WTC11 (cell line): ENCODE measurements at regions not wholly inside any gene's neighbourhood (a gene's known extent, or its start where the extent isn't known, plus 50 kb on each side); places are given as distances from the start of the nearest gene placed in this dataset.

Experiments used
- ATAC-seq: fragments of 200-7000 bp; cut with Tn5 transposase; 2 replicates; pipeline ENCODE4 v1.10.0; 2021; ENCODE audit warnings: mild to moderate bottlenecking, moderate library complexity
- CTCF ChIA-PET: fragments of 300-600 bp; sonication (Branson Sonifier 250); formaldehyde crosslinking; loops from one replicate; lab custom pipeline; 2021; ENCODE audit warnings: antibody characterized with exemption; lab: Charles Lee
- POLR2A ChIA-PET: fragments of 350-600 bp; sonication (Branson Sonifier 250); formaldehyde crosslinking; loops from one replicate; lab custom pipeline; 2021; ENCODE audit warnings: antibody characterized with exemption; lab: Charles Lee
- DNase-seq: peaks from one replicate; pipeline ENCODE4 v3.0.0; 2021; ENCODE audit warnings: low spot score
- H3K27ac Mint-ChIP-seq: 2 replicates; pipeline ENCODE4 v1.8.0; 2021; ENCODE audit warnings: mixed read lengths
- H3K27me3 Mint-ChIP-seq: 2 replicates; pipeline ENCODE4 v1.8.0; 2021; ENCODE audit warnings: low read depth, mild to moderate bottlenecking, moderate library complexity, mixed read lengths
- H3K36me3 Mint-ChIP-seq: 2 replicates; pipeline ENCODE4 v1.8.0; 2021; ENCODE audit warnings: mixed read lengths
- H3K4me1 Mint-ChIP-seq: 2 replicates; pipeline ENCODE4 v1.8.0; 2022; ENCODE audit warnings: mixed read lengths
- H3K4me3 Mint-ChIP-seq: 2 replicates; pipeline ENCODE4 v1.8.0; 2021; ENCODE audit warnings: mild to moderate bottlenecking, moderate library complexity, mixed read lengths
- H3K9me3 Mint-ChIP-seq: 2 replicates; pipeline ENCODE4 v1.8.0; 2021; ENCODE audit warnings: mixed read lengths
- ARID4B ChIP-seq: sonication (generic); formaldehyde crosslinking; IDR thresholded peaks from 2 replicates; pipeline ENCODE4 v1.8.0; 2023; ENCODE audit warnings: missing genetic modification reagents, mild to moderate bottlenecking, borderline replicate concordance
- ATF6 ChIP-seq: sonication (generic); formaldehyde crosslinking; IDR thresholded peaks from 2 replicates; pipeline ENCODE4 v1.8.1; 2023; ENCODE audit warnings: mild to moderate bottlenecking, missing genetic modification reagents
- E2F5 ChIP-seq: sonication (generic); formaldehyde crosslinking; IDR thresholded peaks from 2 replicates; pipeline ENCODE4 v1.8.1; 2022; ENCODE audit warnings: mild to moderate bottlenecking, moderate library complexity, missing genetic modification reagents
- ELF4 ChIP-seq: sonication (generic); formaldehyde crosslinking; IDR thresholded peaks from 2 replicates; pipeline ENCODE4 v1.8.1; 2022; ENCODE audit warnings: low read depth, mild to moderate bottlenecking, moderate library complexity, missing genetic modification reagents
- ETV6 ChIP-seq: sonication (generic); formaldehyde crosslinking; IDR thresholded peaks from 2 replicates; pipeline ENCODE4 v1.8.1; 2022; ENCODE audit warnings: mild to moderate bottlenecking, missing genetic modification reagents
- FOXP1 ChIP-seq: sonication (generic); formaldehyde crosslinking; IDR thresholded peaks from 2 replicates; pipeline ENCODE4 v1.8.0; 2022; ENCODE audit warnings: missing genetic modification reagents, mild to moderate bottlenecking, moderate library complexity, borderline replicate concordance
- KAT7 ChIP-seq: sonication (generic); formaldehyde crosslinking; IDR thresholded peaks from 2 replicates; pipeline ENCODE4 v1.8.1; 2023; ENCODE audit warnings: missing genetic modification reagents, mild to moderate bottlenecking, borderline replicate concordance
- MXD4 ChIP-seq: fragments of 250-450 bp; sonication (Bioruptor Pico); IDR thresholded peaks from 2 replicates; pipeline ENCODE4 v1.8.0; 2021; ENCODE audit warnings: mild to moderate bottlenecking, moderate library complexity, borderline replicate concordance
- NR1H2 ChIP-seq: sonication (generic); formaldehyde crosslinking; IDR thresholded peaks from 2 replicates; pipeline ENCODE4 v1.9.0; 2021; ENCODE audit warnings: mild to moderate bottlenecking, moderate library complexity, missing genetic modification reagents
- OVOL2 ChIP-seq: fragments of 250-450 bp; sonication (Bioruptor Pico); IDR thresholded peaks from 2 replicates; pipeline ENCODE4 v1.9.0; 2021; ENCODE audit warnings: mild to moderate bottlenecking, borderline replicate concordance
- PREB ChIP-seq: sonication (generic); formaldehyde crosslinking; IDR thresholded peaks from 2 replicates; pipeline ENCODE4 v1.8.1; 2022; ENCODE audit warnings: mild to moderate bottlenecking, missing genetic modification reagents, moderate library complexity, borderline replicate concordance
- SMAD3 ChIP-seq: sonication (generic); formaldehyde crosslinking; IDR thresholded peaks from 2 replicates; pipeline ENCODE4 v1.8.0; 2022; ENCODE audit warnings: missing genetic modification reagents, mild to moderate bottlenecking, borderline replicate concordance
- SOX15 ChIP-seq: fragments of 250-450 bp; sonication (Bioruptor Pico); IDR thresholded peaks from 2 replicates; pipeline ENCODE4 v1.9.0; 2021; ENCODE audit warnings: mild to moderate bottlenecking
- USF1 ChIP-seq: sonication (generic); formaldehyde crosslinking; IDR thresholded peaks from 2 replicates; pipeline ENCODE4 v1.8.0; 2022; ENCODE audit warnings: mild to moderate bottlenecking, missing genetic modification reagents
- USF2 ChIP-seq: sonication (generic); formaldehyde crosslinking; IDR thresholded peaks from 2 replicates; pipeline ENCODE4 v1.8.1; 2023; ENCODE audit warnings: mild to moderate bottlenecking, missing genetic modification reagents, moderate library complexity
- ZBTB43 ChIP-seq: sonication (generic); formaldehyde crosslinking; IDR thresholded peaks from 2 replicates; pipeline ENCODE4 v1.8.1; 2023; ENCODE audit warnings: mild to moderate bottlenecking, missing genetic modification reagents
- ZNF281 ChIP-seq: sonication (generic); formaldehyde crosslinking; IDR thresholded peaks from 2 replicates; pipeline ENCODE4 v1.8.0; 2023; ENCODE audit warnings: mild to moderate bottlenecking, missing genetic modification reagents
- ZNF317 ChIP-seq: sonication (generic); formaldehyde crosslinking; IDR thresholded peaks from 2 replicates; pipeline ENCODE4 v1.8.1; 2023; ENCODE audit warnings: low read depth, mild to moderate bottlenecking, moderate library complexity, missing genetic modification reagents, borderline replicate concordance

- TF ChIP-seq USF2 (CRISPR knock-in tag) (no peak), USF1 (CRISPR knock-in tag) (no peak), ELF4 (CRISPR knock-in tag) (no peak)
These were observed 69.5 kb upstream of the TUSC7 start (continued) for GRCh38 chr3:116640109-116640508.

- H3K27ac Mint-ChIP-seq = no peak overlapping the region
- no peaks in the 10 kb centered on the region; the same call in 1 of the 2 replicates for H3K27me3 Mint-ChIP-seq
- H3K36me3 Mint-ChIP-seq = no peaks in the 10 kb centered on the region
- POLR2A ChIA-PET = no interaction called here
- no peak overlapping the region for H3K4me3 Mint-ChIP-seq
- CTCF ChIA-PET = no interaction called here
- peaks cover 5% of the 10 kb centered on the region; the same call in 1 of the 2 replicates for H3K4me1 Mint-ChIP-seq
- TF ChIP-seq ZBTB43 (CRISPR knock-in tag) (no peak), E2F5 (no peak), ARID4B (no peak), OVOL2 (CRISPR knock-in tag) (no peak), KAT7 (no peak), MXD4 (no peak), SMAD3 (no peak), ZNF281 (CRISPR knock-in tag) (no peak), NR1H2 (CRISPR knock-in tag) (no peak), ATF6 (no peak), ZNF317 (CRISPR knock-in tag) (no peak), ETV6 (no peak), FOXP1 (CRISPR knock-in tag) (no peak), PREB (CRISPR knock-in tag) (no peak), SOX15 (CRISPR knock-in tag) (no peak)
- TF ChIP-seq, all 79 proteins: peak for 0
- DNase-seq (no peak), ATAC-seq (no peak)
- H3K9me3 Mint-ChIP-seq = no peaks in the 10 kb centered on the region
These were observed 66.6 kb upstream of the TUSC7 start for GRCh38 chr3:116643001-116643400.
